ENCODE measurements at regions not wholly inside any gene's neighbourhood (a gene's known extent, or its start where the extent isn't known, plus 50 kb on each side); places are given as distances from the start of the nearest gene placed in this dataset.

DNA sequence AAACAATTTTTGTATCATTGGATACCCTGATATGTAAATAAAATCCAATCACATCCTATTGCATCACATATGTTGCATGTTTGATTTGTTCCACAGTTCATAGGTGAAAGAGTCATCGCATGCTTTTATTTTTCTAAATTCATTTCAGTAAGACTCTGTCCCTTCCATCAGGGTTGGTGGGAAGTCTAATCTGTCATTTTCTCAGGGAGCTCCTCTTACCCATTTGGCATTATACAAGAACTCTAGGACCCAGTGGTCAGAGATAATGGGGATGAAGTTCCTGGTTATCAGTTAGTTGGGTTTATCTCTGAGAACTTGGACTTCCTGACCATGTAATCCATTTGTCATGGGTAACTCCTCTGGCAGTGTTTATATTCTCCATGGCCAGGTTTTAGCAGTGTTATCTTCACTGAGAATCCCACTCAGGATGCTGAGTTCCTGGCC is 227.1 kb upstream of the JADE1 start:
- no peak overlapping the region for H3K27ac ChIP-seq (ENCODE audit: low read depth, low read length)
- H3K9me3 ChIP-seq (ENCODE audit: control insufficient read depth, insufficient read depth, low read length): no peaks in the 10 kb centered on the region
- CTCF ChIA-PET: interaction anchor here (0.7 kb wide), 1 partner anchor 192 kb away, joined by 3 read pairs; no protein-coding TSS in a partner anchor
- no peak for DNase-seq (ENCODE audit: low read depth, low spot score)
- POLR2A ChIA-PET: no interaction called here
- TF ChIP-seq, protein P1, sequence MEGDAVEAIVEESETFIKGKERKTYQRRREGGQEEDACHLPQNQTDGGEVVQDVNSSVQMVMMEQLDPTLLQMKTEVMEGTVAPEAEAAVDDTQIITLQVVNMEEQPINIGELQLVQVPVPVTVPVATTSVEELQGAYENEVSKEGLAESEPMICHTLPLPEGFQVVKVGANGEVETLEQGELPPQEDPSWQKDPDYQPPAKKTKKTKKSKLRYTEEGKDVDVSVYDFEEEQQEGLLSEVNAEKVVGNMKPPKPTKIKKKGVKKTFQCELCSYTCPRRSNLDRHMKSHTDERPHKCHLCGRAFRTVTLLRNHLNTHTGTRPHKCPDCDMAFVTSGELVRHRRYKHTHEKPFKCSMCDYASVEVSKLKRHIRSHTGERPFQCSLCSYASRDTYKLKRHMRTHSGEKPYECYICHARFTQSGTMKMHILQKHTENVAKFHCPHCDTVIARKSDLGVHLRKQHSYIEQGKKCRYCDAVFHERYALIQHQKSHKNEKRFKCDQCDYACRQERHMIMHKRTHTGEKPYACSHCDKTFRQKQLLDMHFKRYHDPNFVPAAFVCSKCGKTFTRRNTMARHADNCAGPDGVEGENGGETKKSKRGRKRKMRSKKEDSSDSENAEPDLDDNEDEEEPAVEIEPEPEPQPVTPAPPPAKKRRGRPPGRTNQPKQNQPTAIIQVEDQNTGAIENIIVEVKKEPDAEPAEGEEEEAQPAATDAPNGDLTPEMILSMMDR (IDR thresholded peaks at IDR 0.05; ENCODE audit: low read depth, low read length): no peak
- H3K4me3 ChIP-seq (ENCODE audit: low read depth, low read length): no peak overlapping the region
- no peaks in the 10 kb centered on the region for H3K27me3 ChIP-seq (ENCODE audit: control insufficient read depth, insufficient read depth, low read length)

DNA sequence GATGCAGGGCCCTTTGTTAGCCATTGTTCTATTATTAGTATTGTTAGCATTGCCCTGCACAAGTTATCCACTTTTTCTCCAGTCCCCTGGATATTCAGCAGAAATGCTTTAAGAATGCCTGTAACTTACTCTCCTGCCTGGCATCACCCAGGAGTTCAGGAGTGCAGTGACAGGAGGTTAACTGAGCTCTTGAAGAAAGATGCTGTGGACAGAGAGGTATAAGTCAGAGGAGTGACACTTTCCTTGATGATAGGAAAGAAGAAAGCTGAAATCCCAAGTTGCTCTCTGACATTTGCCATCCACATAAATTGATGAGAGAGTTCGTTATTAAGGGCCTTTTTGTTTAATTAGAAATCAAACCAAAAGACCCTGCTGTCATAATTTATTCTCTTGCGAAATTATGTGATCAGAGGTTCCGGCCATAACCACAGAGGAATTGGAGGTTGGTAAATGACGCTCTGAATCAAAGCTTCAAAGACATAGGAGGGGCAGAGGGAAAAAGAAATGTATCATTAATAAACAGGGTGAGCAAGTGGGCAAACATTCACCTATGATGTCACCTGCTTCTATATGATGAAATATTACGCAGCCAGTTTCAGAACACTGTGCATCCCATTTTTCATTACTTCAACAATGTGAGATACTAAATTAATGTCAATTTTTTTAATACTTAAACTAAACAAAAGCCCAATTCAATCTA is 230.2 kb upstream of the JADE1 start:
- CTCF ChIA-PET: no interaction called here
- Histone ChIP-seq H3K27ac (ENCODE audit: low read depth, low read length) (no peak overlapping the region), H3K27me3 (ENCODE audit: control insufficient read depth, insufficient read depth, low read length) (no peaks in the 10 kb centered on the region), H3K9me3 (ENCODE audit: control insufficient read depth, insufficient read depth, low read length) (peaks cover 4% of the 10 kb centered on the region; the same call in 1 of the 2 replicates), H3K4me3 (ENCODE audit: low read depth, low read length) (no peak overlapping the region)
- POLR2A ChIA-PET: no interaction called here
- no peak for DNase-seq (ENCODE audit: low read depth, low spot score)
- TF ChIP-seq, protein P1 (IDR thresholded peaks at IDR 0.05; ENCODE audit: low read depth, low read length): no peak

GRCh38 chr4:128574706-128575105 is 234.8 kb upstream of the JADE1 start:
- CTCF ChIA-PET: interaction anchor here (0.6 to 1.9 kb wide), 22 partner anchors 9 to 292 kb away, joined by 3 to 8 read pairs (median 4); no protein-coding TSS in a partner anchor
- TF ChIP-seq, protein P1 (IDR thresholded peaks at IDR 0.05; ENCODE audit: low read depth, low read length): peak; percentile 56
- Histone ChIP-seq H3K9me3 (ENCODE audit: control insufficient read depth, insufficient read depth, low read length) (peaks cover 4% of the 10 kb centered on the region; the same call in 1 of the 2 replicates), H3K4me3 (ENCODE audit: low read depth, low read length) (no peak overlapping the region), H3K27ac (ENCODE audit: low read depth, low read length) (no peak overlapping the region), H3K27me3 (ENCODE audit: control insufficient read depth, insufficient read depth, low read length) (no peaks in the 10 kb centered on the region)
- POLR2A ChIA-PET: interaction anchor here (0.6 kb wide), 1 partner anchor 151 kb away, joined by 3 read pairs; no protein-coding TSS in a partner anchor
- no peak for DNase-seq (ENCODE audit: low read depth, low spot score)

DNA sequence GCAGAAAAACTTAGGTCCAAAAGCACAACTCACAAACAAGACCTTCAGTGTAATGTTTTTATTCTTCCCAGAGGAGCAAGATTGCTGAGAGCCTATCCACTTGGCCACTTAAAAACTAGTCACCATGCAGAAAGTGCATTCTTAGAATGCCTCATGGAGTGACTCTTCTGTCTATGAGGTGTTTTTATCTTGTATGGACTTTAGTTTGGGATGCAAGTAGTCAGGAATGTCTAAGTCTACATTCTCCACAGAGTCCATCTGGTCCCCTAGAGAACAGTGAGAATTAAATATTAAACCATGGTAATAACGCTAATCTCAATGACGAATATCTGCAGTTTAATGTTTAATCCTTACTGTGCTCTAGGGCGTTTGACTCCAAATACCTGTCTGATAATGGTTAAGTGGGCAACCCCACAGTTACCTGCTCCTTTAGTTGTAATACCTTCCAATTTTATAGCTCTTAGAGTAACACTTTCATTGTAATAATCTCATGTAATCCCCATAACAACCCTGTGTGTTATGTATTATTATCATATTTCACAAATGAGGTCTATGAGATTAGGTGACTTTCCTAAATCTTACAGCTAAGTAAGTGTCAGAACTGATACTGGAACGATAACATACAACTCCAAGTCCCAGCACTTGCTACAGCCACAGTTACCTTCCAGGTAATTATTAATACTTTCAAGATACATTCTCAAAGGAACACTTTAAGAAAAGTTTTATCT is 235.6 kb upstream of the JADE1 start:
- no peak overlapping the region for H3K4me3 ChIP-seq (ENCODE audit: low read depth, low read length)
- DNase-seq (ENCODE audit: low read depth, low spot score): peak; percentile 63
- H3K9me3 ChIP-seq (ENCODE audit: control insufficient read depth, insufficient read depth, low read length): peaks cover 4% of the 10 kb centered on the region; the same call in 1 of the 2 replicates
- CTCF ChIA-PET: interaction anchor here (0.6 to 1.9 kb wide), 17 partner anchors 8 to 291 kb away, joined by 3 to 8 read pairs (median 4); no protein-coding TSS in a partner anchor
- H3K27ac ChIP-seq (ENCODE audit: low read depth, low read length): no peak overlapping the region
- H3K27me3 ChIP-seq (ENCODE audit: control insufficient read depth, insufficient read depth, low read length): no peaks in the 10 kb centered on the region
- POLR2A ChIA-PET: interaction anchor here (0.6 kb wide), 1 partner anchor 152 kb away, joined by 3 read pairs; no protein-coding TSS in a partner anchor
- TF ChIP-seq, protein P1 (IDR thresholded peaks at IDR 0.05; ENCODE audit: low read depth, low read length): no peak

All from AG04450 (cell line).